ENCODE measurements at regions not wholly inside any gene's neighbourhood (a gene's known extent, or its start where the extent isn't known, plus 50 kb on each side); places are given as distances from the start of the nearest gene placed in this dataset.
"Not testable (repeated sequence)": the region's sequence is repeated elsewhere in the genome, so short reads cannot be mapped to it uniquely, and the experiment has no call there.

GRCh38 chr4:77349796-77350195 is 192.8 kb downstream of the CCNG2 start:
- H3K27me3 ChIP-seq (ENCODE audit: insufficient read depth in 3 of 3, low read length in 2 of 3): peaks cover 0 to 2% (median 0%) of the 10 kb centered on the region in 3 donors
- no peaks in the 10 kb centered on the region for H3K4me1 ChIP-seq
- no peak overlapping the region for H3K4me3 ChIP-seq
- TF ChIP-seq CTCF (IDR thresholded peaks at IDR 0.05): no peak
- intact Hi-C loops (cut with DNase I): no loop called here
- no peaks in the 10 kb centered on the region for H3K9me3 ChIP-seq
- WGBS, 3 donors: 48 to 78% (median 57%) methylated on average over 1 of the region's 1 CpG
- ATAC-seq (peak in 3 of 4 donors; percentile 28 to 81 (median 53)), DNase-seq (no peak)
- no peaks in the 10 kb centered on the region for H3K36me3 ChIP-seq (ENCODE audit: insufficient read depth in 1 of 2, low read depth in 1 of 2)
- no peak overlapping the region for H3K27ac ChIP-seq

- intact Hi-C loops (cut with DNase I): no loop called here
- Histone ChIP-seq H3K4me3 (no peak overlapping the region), H3K27ac (no peak overlapping the region), H3K27me3 (ENCODE audit: insufficient read depth in 3 of 3, low read length in 2 of 3) (no peaks in the 10 kb centered on the region), H3K4me1 (no peaks in the 10 kb centered on the region), H3K9me3 (no peaks in the 10 kb centered on the region), H3K36me3 (ENCODE audit: insufficient read depth in 1 of 2, low read depth in 1 of 2) (no peaks in the 10 kb centered on the region)
- ATAC-seq (no peak), DNase-seq (no peak)
- WGBS, 3 donors: 92 to 100% (median 97%) methylated on average over 1 of the region's 1 CpG
- no peak for TF ChIP-seq CTCF (IDR thresholded peaks at IDR 0.05)
Observed at GRCh38 chr4:77352192-77352591, 195.2 kb downstream of the CCNG2 start.

DNA sequence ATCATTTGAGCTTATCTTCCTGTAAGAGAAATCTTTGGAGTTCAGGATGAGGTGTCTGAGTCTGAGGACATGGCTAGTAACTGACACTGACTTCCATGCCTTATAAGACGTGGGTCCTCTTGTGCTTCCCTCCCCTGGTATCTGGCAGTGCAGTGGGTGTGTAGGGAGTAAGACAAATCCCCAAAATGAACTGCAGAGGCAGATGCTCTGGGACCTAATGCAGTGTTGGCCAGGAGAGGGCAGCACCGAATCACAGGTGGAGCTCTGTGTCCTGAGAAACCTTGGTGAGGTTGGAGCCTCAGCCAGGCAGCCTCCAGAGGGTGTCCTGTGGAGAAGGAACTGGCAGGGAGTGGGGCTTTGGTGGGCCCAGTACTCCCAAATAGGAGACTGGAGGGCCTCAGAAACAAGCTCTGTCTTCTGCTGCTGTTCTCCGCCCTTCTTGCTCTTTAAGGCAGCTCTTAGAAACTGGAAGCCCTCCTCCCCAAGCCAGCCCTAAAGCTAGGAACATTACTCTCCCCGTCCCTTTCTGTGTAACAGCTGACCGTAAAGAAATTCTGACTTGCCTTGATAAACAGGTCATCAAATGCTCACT is 196.8 kb downstream of the CCNG2 start:
- H3K27me3 ChIP-seq (ENCODE audit: insufficient read depth in 3 of 3, low read length in 2 of 3); H3K9me3 ChIP-seq; H3K4me1 ChIP-seq; H3K4me3 ChIP-seq; H3K36me3 ChIP-seq (ENCODE audit: insufficient read depth in 1 of 2, low read depth in 1 of 2); intact Hi-C loops (cut with DNase I); DNase-seq; H3K27ac ChIP-seq: not testable (repeated sequence)
- WGBS, 3 donors: 62 to 75% (median 70%) methylated on average over 4 of the region's 5 CpGs
- peak in 2 of 4 donors; percentile 9 to 57 for ATAC-seq

DNA sequence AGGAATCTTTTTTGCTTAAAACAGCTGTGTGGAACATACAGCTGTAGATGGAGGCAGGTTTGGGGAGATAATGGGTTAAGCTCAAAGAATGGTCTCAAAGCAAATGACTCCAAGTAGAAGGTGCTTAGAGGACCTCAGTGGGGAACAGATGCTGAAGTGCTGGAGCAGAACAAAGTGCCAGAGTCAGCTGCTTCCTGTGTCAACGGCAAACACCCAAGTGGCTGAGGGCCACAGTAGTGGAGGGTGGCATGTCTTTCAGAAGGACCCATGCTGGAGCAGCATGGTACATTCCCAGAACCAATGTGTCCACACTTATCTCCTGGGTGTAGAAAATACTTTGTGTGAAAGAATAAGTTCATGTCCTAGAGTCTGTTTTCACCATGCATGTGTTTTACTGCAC is 197.5 kb downstream of the CCNG2 start:
- no peaks in the 10 kb centered on the region for H3K4me1 ChIP-seq
- H3K9me3 ChIP-seq: no peaks in the 10 kb centered on the region
- ATAC-seq (no peak), DNase-seq (no peak)
- WGBS, 3 donors: 0 to 19% (median 8%) methylated on average over 1 of the region's 1 CpG
- H3K4me3 ChIP-seq: no peak overlapping the region
- no peaks in the 10 kb centered on the region for H3K36me3 ChIP-seq (ENCODE audit: insufficient read depth in 1 of 2, low read depth in 1 of 2)
- TF ChIP-seq CTCF (IDR thresholded peaks at IDR 0.05): no peak
- intact Hi-C loops (cut with DNase I): no loop called here
- H3K27ac ChIP-seq: no peak overlapping the region
- no peaks in the 10 kb centered on the region for H3K27me3 ChIP-seq (ENCODE audit: insufficient read depth in 3 of 3, low read length in 2 of 3)

GRCh38 chr4:77355731-77356130 is 198.7 kb downstream of the CCNG2 start:
- Histone ChIP-seq H3K4me1 (no peaks in the 10 kb centered on the region), H3K9me3 (no peaks in the 10 kb centered on the region), H3K36me3 (ENCODE audit: insufficient read depth in 1 of 2, low read depth in 1 of 2) (no peaks in the 10 kb centered on the region), H3K4me3 (no peak overlapping the region), H3K27me3 (ENCODE audit: insufficient read depth in 3 of 3, low read length in 2 of 3) (no peaks in the 10 kb centered on the region), H3K27ac (no peak overlapping the region)
- TF ChIP-seq CTCF (IDR thresholded peaks at IDR 0.05): no peak
- no peak for DNase-seq
- 88 to 93% (median 92%) methylated on average over 2 of the region's 2 CpGs for WGBS, 3 donors
- ATAC-seq: no peak
- intact Hi-C loops (cut with DNase I): no loop called here

Data from psoas muscle (tissue), 7 donors.